HL-60 (cell line): ENCODE measurements at regions not wholly inside any gene's neighbourhood (a gene's known extent, or its start where the extent isn't known, plus 50 kb on each side); places are given as distances from the start of the nearest gene placed in this dataset.

Experiments used
- TF ChIP-seq, protein P1 (sequence below): IDR thresholded peaks from one replicate; pipeline ENCODE4 v1.5.1; 2011; ENCODE audit warnings: low read length, control low read depth, inconsistent platforms; ENCODE audit not compliant: insufficient read depth
- TF ChIP-seq, protein P2 (sequence below): IDR thresholded peaks from 2 replicates; pipeline ENCODE4 v1.6.1; 2012; ENCODE audit warnings: low read depth; ENCODE audit not compliant: insufficient replicate concordance

DNA sequence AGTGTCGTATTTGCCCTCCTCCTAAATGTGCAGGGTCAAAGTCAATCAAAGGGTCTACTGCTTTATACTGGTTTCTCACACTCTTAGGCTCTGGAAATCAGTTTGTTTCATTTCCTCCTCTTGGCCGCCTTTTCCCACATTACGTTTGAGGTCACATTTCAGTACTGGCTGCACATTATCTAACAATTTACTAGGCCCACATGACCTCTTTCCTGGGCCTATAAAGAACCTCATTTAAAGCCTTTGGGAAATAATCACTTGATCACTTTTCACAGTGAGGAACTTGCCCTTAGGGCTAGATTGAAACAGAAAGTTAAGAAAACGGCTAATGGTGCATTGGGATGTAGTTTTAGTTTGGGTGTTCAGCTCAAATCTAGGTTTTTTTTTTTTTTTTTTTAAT is 497.5 kb downstream of the RERGL start:
- TF ChIP-seq, protein P1, sequence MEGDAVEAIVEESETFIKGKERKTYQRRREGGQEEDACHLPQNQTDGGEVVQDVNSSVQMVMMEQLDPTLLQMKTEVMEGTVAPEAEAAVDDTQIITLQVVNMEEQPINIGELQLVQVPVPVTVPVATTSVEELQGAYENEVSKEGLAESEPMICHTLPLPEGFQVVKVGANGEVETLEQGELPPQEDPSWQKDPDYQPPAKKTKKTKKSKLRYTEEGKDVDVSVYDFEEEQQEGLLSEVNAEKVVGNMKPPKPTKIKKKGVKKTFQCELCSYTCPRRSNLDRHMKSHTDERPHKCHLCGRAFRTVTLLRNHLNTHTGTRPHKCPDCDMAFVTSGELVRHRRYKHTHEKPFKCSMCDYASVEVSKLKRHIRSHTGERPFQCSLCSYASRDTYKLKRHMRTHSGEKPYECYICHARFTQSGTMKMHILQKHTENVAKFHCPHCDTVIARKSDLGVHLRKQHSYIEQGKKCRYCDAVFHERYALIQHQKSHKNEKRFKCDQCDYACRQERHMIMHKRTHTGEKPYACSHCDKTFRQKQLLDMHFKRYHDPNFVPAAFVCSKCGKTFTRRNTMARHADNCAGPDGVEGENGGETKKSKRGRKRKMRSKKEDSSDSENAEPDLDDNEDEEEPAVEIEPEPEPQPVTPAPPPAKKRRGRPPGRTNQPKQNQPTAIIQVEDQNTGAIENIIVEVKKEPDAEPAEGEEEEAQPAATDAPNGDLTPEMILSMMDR: no peak
- TF ChIP-seq, protein P2, sequence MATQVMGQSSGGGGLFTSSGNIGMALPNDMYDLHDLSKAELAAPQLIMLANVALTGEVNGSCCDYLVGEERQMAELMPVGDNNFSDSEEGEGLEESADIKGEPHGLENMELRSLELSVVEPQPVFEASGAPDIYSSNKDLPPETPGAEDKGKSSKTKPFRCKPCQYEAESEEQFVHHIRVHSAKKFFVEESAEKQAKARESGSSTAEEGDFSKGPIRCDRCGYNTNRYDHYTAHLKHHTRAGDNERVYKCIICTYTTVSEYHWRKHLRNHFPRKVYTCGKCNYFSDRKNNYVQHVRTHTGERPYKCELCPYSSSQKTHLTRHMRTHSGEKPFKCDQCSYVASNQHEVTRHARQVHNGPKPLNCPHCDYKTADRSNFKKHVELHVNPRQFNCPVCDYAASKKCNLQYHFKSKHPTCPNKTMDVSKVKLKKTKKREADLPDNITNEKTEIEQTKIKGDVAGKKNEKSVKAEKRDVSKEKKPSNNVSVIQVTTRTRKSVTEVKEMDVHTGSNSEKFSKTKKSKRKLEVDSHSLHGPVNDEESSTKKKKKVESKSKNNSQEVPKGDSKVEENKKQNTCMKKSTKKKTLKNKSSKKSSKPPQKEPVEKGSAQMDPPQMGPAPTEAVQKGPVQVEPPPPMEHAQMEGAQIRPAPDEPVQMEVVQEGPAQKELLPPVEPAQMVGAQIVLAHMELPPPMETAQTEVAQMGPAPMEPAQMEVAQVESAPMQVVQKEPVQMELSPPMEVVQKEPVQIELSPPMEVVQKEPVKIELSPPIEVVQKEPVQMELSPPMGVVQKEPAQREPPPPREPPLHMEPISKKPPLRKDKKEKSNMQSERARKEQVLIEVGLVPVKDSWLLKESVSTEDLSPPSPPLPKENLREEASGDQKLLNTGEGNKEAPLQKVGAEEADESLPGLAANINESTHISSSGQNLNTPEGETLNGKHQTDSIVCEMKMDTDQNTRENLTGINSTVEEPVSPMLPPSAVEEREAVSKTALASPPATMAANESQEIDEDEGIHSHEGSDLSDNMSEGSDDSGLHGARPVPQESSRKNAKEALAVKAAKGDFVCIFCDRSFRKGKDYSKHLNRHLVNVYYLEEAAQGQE: no peak
